ENCODE measurements at regions not wholly inside any gene's neighbourhood (a gene's known extent, or its start where the extent isn't known, plus 50 kb on each side); places are given as distances from the start of the nearest gene placed in this dataset.

DNA sequence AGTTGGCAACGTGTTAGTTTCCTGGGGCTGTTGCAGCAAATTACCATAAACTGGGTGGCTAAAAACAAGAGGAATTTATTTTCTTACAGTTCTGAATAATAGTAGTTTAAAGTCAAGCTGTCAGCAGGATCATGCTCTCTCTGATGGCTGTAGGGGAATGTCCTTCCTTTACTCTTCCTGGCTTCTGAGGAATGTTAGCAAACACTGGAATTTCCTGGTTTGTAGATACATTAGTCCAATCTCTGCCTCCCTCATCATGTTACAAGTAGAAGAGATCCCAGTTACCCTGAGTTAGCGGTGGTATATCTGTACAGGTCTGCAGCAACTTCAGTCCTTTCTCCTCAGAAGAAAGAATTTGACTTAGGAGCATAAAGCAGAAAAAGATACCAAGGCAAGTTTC, 2249.1 kb downstream of the NCAM2 start:
- no peaks in the 10 kb centered on the region for H3K36me3 Mint-ChIP-seq
- no peak overlapping the region for H3K4me3 Mint-ChIP-seq
- no peaks in the 10 kb centered on the region for H3K4me1 Mint-ChIP-seq
- no peaks in the 10 kb centered on the region for H3K27me3 Mint-ChIP-seq
- no peak overlapping the region for H3K27ac Mint-ChIP-seq
- peaks cover 0 to 4% (median 0%) of the 10 kb centered on the region in 3 donors for H3K9me3 Mint-ChIP-seq

- peaks cover 0 to 4% (median 0%) of the 10 kb centered on the region in 3 donors for H3K9me3 Mint-ChIP-seq
- H3K27me3 Mint-ChIP-seq: peaks cover 2% of the 10 kb centered on the region
- H3K4me1 Mint-ChIP-seq: no peaks in the 10 kb centered on the region
- H3K36me3 Mint-ChIP-seq: no peaks in the 10 kb centered on the region
- H3K4me3 Mint-ChIP-seq: no peak overlapping the region
- H3K27ac Mint-ChIP-seq: no peak overlapping the region
Measured at GRCh38 chr21:23245255-23245654, 2247.0 kb downstream of the NCAM2 start.

- H3K9me3 Mint-ChIP-seq: peaks cover 0 to 1% (median 0%) of the 10 kb centered on the region in 3 donors
- no peaks in the 10 kb centered on the region for H3K4me1 Mint-ChIP-seq
- peaks cover 1% of the 10 kb centered on the region for H3K36me3 Mint-ChIP-seq
- no peaks in the 10 kb centered on the region for H3K27me3 Mint-ChIP-seq
- no peak overlapping the region for H3K4me3 Mint-ChIP-seq
- H3K27ac Mint-ChIP-seq: no peak overlapping the region
Measured at GRCh38 chr21:23223882-23224281, 2225.7 kb downstream of the NCAM2 start.

GRCh38 chr21:23218667-23219066, 2220.5 kb downstream of the NCAM2 start:
- H3K36me3 Mint-ChIP-seq: no peaks in the 10 kb centered on the region
- H3K4me3 Mint-ChIP-seq: no peak overlapping the region
- no peaks in the 10 kb centered on the region for H3K4me1 Mint-ChIP-seq
- no peaks in the 10 kb centered on the region for H3K27me3 Mint-ChIP-seq
- no peak overlapping the region for H3K27ac Mint-ChIP-seq
- peaks cover 1 to 6% (median 5%) of the 10 kb centered on the region in 3 donors for H3K9me3 Mint-ChIP-seq

DNA sequence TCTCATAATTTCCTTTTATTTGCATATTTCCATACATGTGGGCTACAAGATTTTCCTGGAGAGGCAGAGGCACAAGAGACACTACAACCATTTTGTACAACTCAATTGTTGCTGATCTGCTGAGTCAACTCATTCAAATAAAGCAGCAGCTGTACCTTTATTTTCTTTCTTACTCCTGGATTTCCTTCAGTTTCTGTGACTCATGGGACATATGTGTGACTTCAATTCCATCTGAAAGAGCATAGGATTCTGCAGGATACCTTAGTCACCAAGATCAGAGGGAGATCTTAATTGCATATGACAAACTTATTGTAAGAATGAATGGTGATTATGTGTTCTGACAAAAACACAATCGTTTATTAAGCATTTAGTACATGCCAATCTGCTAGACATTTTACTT, 2219.4 kb downstream of the NCAM2 start:
- Mint-ChIP-seq H3K4me1 (no peaks in the 10 kb centered on the region), H3K36me3 (no peaks in the 10 kb centered on the region), H3K9me3 (peaks cover 1 to 8% (median 6%) of the 10 kb centered on the region in 3 donors), H3K4me3 (no peak overlapping the region), H3K27ac (no peak overlapping the region), H3K27me3 (no peaks in the 10 kb centered on the region)

- H3K27ac Mint-ChIP-seq: no peak overlapping the region
- peaks cover 2 to 13% (median 6%) of the 10 kb centered on the region in 3 donors for H3K9me3 Mint-ChIP-seq
- no peaks in the 10 kb centered on the region for H3K27me3 Mint-ChIP-seq
- H3K4me3 Mint-ChIP-seq: no peak overlapping the region
- no peaks in the 10 kb centered on the region for H3K36me3 Mint-ChIP-seq
- H3K4me1 Mint-ChIP-seq: no peaks in the 10 kb centered on the region
Measured at GRCh38 chr21:23215261-23215660, 2217.1 kb downstream of the NCAM2 start.

All from IgD-negative memory B cell (primary cell).